ENCODE measurements at regions not wholly inside any gene's neighbourhood (a gene's known extent, or its start where the extent isn't known, plus 50 kb on each side); places are given as distances from the start of the nearest gene placed in this dataset.

DNA sequence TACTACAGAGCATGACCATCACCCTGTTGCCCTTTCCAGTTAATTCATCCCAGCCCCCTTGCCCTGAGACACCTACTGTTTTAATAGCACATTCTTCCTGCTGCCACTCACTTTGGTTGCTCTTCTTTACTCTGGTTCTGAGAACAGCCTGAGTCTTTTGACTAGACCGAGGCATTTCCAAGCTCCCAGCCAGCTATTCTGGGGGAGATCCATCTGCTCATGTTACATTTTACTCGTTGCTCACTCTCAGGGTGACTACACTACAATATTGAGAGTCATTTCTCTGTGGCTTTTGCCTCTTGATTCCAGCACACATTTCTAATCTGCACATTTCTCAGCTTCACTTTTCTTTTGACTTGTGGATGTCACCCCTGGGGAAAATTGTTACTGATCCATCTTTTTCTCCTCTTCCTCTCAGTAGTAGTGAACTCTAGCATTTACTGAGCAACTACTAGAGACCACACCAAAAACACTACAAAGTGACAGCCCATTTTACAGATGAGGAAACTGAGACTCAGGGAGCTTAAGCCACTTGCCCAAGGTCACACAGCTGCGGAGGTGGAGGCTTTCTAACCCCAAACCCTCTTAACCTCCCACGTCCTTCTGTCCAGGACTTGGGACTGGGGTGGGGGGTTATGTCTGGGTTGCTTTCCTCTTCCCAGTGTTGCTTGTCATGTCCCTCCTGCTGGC, 117.8 kb downstream of the C11orf91 start:
- Histone ChIP-seq H3K4me3 (ENCODE audit: low read length in 3 of 3) (no peak overlapping the region), H3K4me1 (ENCODE audit: control insufficient read depth in 2 of 3, insufficient read depth in 2 of 3, low read depth in 1 of 3, low read length in 3 of 3) (no peaks in the 10 kb centered on the region), H3K27me3 (ENCODE audit: control insufficient read depth, insufficient read depth, low read length) (no peaks in the 10 kb centered on the region), H3K36me3 (ENCODE audit: control insufficient read depth in 2 of 3, insufficient read depth in 3 of 3, low read length in 3 of 3) (no peaks in the 10 kb centered on the region), H3K9ac (ENCODE audit: low read length in 3 of 3) (no peak overlapping the region), H3K27ac (ENCODE audit: low read depth in 2 of 2, low read length in 2 of 2) (no peak overlapping the region), H3K9me3 (ENCODE audit: control insufficient read depth in 2 of 3, insufficient read depth in 1 of 3, low read length in 3 of 3) (no peaks in the 10 kb centered on the region)
- TF ChIP-seq, protein P1, sequence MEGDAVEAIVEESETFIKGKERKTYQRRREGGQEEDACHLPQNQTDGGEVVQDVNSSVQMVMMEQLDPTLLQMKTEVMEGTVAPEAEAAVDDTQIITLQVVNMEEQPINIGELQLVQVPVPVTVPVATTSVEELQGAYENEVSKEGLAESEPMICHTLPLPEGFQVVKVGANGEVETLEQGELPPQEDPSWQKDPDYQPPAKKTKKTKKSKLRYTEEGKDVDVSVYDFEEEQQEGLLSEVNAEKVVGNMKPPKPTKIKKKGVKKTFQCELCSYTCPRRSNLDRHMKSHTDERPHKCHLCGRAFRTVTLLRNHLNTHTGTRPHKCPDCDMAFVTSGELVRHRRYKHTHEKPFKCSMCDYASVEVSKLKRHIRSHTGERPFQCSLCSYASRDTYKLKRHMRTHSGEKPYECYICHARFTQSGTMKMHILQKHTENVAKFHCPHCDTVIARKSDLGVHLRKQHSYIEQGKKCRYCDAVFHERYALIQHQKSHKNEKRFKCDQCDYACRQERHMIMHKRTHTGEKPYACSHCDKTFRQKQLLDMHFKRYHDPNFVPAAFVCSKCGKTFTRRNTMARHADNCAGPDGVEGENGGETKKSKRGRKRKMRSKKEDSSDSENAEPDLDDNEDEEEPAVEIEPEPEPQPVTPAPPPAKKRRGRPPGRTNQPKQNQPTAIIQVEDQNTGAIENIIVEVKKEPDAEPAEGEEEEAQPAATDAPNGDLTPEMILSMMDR (IDR thresholded peaks at IDR 0.05; ENCODE audit: borderline replicate concordance, extremely low read depth, insufficient read depth): no peak
- FAIRE-seq (no peak), DNase-seq (no peak)
- intact Hi-C loops (cut with DNase I): no loop called here

DNA sequence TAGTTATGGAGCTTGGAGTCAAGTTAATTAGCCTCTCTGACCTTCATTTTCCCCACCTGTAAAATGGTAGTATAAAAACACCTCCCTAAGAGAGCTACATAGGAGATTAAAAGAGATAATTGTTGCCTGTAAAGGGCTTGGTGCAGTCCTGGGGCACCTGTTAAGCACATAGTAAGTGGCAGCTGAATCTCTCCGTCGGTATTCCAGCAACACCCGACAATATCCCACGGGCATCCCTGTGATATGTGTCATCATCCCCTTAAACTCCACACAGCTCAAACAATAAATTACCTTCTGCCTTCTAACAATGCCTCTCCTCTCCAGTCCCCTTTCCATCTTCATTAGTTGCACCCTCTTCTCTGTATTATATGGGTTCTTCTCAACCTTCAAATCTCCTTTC, 121.5 kb downstream of the C11orf91 start:
- TF ChIP-seq, protein P1 (IDR thresholded peaks at IDR 0.05; ENCODE audit: borderline replicate concordance, extremely low read depth, insufficient read depth): no peak
- Histone ChIP-seq H3K27me3 (ENCODE audit: control insufficient read depth, insufficient read depth, low read length) (no peaks in the 10 kb centered on the region), H3K27ac (ENCODE audit: low read depth in 2 of 2, low read length in 2 of 2) (no peak overlapping the region), H3K4me1 (ENCODE audit: control insufficient read depth in 2 of 3, insufficient read depth in 2 of 3, low read depth in 1 of 3, low read length in 3 of 3) (no peaks in the 10 kb centered on the region), H3K9ac (ENCODE audit: low read length in 3 of 3) (no peak overlapping the region), H3K4me3 (ENCODE audit: low read length in 3 of 3) (no peak overlapping the region), H3K36me3 (ENCODE audit: control insufficient read depth in 2 of 3, insufficient read depth in 3 of 3, low read length in 3 of 3) (no peaks in the 10 kb centered on the region), H3K9me3 (ENCODE audit: control insufficient read depth in 2 of 3, insufficient read depth in 1 of 3, low read length in 3 of 3) (no peaks in the 10 kb centered on the region)
- intact Hi-C loops (cut with DNase I): no loop called here
- FAIRE-seq (no peak), DNase-seq (no peak)

DNA sequence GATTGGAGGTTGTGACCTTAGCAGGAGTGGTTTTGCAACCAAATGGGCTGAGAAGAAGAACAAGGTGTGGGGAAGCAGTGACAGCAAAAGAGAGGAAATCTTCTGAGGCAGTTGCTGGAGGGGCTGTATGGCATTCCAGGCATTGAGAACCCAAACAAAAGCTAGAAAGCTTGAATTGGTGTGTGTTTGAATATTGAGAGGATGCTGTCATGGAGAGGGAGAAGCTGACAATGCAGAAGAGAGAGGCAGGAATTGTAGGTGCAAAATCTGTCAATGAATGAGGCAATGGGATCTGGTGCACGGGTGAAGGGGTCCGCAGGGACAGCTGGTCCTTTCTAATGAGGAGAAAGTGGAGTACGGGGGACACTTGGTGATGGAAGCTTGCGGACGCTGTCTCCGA, 123.4 kb downstream of the C11orf91 start:
- no peaks in the 10 kb centered on the region for H3K9me3 ChIP-seq (ENCODE audit: control insufficient read depth in 2 of 3, insufficient read depth in 1 of 3, low read length in 3 of 3)
- H3K9ac ChIP-seq (ENCODE audit: low read length in 3 of 3): no peak overlapping the region
- no peak overlapping the region for H3K27ac ChIP-seq (ENCODE audit: low read depth in 2 of 2, low read length in 2 of 2)
- no peaks in the 10 kb centered on the region for H3K27me3 ChIP-seq (ENCODE audit: control insufficient read depth, insufficient read depth, low read length)
- DNase-seq (no peak), FAIRE-seq (no peak)
- intact Hi-C loops (cut with DNase I): no loop called here
- H3K36me3 ChIP-seq (ENCODE audit: control insufficient read depth in 2 of 3, insufficient read depth in 3 of 3, low read length in 3 of 3): no peaks in the 10 kb centered on the region
- H3K4me3 ChIP-seq (ENCODE audit: low read length in 3 of 3): no peak overlapping the region
- no peaks in the 10 kb centered on the region for H3K4me1 ChIP-seq (ENCODE audit: control insufficient read depth in 2 of 3, insufficient read depth in 2 of 3, low read depth in 1 of 3, low read length in 3 of 3)
- TF ChIP-seq, protein P1 (IDR thresholded peaks at IDR 0.05; ENCODE audit: borderline replicate concordance, extremely low read depth, insufficient read depth): no peak

DNA sequence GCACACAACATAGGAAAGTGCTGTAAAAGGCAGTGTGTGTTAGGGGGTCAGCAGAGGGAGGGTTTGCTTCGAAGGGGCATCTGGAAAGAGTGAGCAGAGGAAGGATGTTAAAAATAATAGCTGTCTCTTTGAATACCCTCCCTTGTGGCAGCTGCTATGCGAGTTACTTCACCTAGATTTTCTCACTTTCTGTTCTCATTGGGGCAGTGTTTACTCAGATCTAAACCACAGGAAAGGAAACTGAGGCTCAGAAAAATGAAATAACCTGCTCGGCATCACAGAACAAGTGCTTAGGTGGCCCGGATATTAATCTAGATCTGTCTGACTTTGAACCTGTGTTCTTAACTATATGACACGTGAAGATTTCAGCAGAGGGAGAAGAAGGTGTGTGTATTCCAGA, 125.3 kb downstream of the C11orf91 start:
- no peaks in the 10 kb centered on the region for H3K4me1 ChIP-seq (ENCODE audit: control insufficient read depth in 2 of 3, insufficient read depth in 2 of 3, low read depth in 1 of 3, low read length in 3 of 3)
- DNase-seq: no peak
- H3K36me3 ChIP-seq (ENCODE audit: control insufficient read depth in 2 of 3, insufficient read depth in 3 of 3, low read length in 3 of 3): no peaks in the 10 kb centered on the region
- H3K4me3 ChIP-seq (ENCODE audit: low read length in 3 of 3): no peak overlapping the region
- FAIRE-seq: no peak
- H3K27me3 ChIP-seq (ENCODE audit: control insufficient read depth, insufficient read depth, low read length): no peaks in the 10 kb centered on the region
- TF ChIP-seq, protein P1 (IDR thresholded peaks at IDR 0.05; ENCODE audit: borderline replicate concordance, extremely low read depth, insufficient read depth): no peak
- no peaks in the 10 kb centered on the region for H3K9me3 ChIP-seq (ENCODE audit: control insufficient read depth in 2 of 3, insufficient read depth in 1 of 3, low read length in 3 of 3)
- H3K27ac ChIP-seq (ENCODE audit: low read depth in 2 of 2, low read length in 2 of 2): no peak overlapping the region
- no peak overlapping the region for H3K9ac ChIP-seq (ENCODE audit: low read length in 3 of 3)
- intact Hi-C loops (cut with DNase I): no loop called here
